ENCODE measurements at regions not wholly inside any gene's neighbourhood (a gene's known extent, or its start where the extent isn't known, plus 50 kb on each side); places are given as distances from the start of the nearest gene placed in this dataset.

DNA sequence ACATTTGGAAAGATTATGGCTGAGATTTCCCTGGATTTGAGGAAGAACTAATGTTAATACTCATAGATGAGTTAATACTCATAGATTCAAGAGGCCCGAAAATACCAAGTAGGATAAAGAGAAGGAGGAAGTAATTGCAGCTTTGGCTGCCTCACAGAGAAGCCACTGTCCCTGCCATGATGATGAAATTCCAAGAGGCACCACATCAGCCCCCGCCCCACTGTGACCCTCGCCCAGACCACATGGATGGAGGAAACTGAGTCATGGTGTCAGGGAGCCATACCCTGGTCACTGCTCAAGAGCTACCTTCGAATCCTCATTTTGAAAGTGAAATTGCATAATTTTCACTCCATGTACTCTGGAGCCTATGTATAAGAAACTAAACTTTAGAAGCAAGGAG is 57.6 kb upstream of the SLC22A11 start:
- DNase-seq = no peak
- Histone ChIP-seq H3K4me3 (no peak overlapping the region), H3K27me3 (no peaks in the 10 kb centered on the region), H3K27ac (no peak overlapping the region), H3K36me3 (no peaks in the 10 kb centered on the region), H3K4me1 (peaks cover 0 to 5% (median 0%) of the 10 kb centered on the region in 4 donors), H3K9me3 (no peaks in the 10 kb centered on the region)
- TF ChIP-seq, protein P1, sequence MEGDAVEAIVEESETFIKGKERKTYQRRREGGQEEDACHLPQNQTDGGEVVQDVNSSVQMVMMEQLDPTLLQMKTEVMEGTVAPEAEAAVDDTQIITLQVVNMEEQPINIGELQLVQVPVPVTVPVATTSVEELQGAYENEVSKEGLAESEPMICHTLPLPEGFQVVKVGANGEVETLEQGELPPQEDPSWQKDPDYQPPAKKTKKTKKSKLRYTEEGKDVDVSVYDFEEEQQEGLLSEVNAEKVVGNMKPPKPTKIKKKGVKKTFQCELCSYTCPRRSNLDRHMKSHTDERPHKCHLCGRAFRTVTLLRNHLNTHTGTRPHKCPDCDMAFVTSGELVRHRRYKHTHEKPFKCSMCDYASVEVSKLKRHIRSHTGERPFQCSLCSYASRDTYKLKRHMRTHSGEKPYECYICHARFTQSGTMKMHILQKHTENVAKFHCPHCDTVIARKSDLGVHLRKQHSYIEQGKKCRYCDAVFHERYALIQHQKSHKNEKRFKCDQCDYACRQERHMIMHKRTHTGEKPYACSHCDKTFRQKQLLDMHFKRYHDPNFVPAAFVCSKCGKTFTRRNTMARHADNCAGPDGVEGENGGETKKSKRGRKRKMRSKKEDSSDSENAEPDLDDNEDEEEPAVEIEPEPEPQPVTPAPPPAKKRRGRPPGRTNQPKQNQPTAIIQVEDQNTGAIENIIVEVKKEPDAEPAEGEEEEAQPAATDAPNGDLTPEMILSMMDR (IDR thresholded peaks at IDR 0.05) = no peak
- TF ChIP-seq POLR2A (IDR thresholded peaks at IDR 0.05) = no peak

DNA sequence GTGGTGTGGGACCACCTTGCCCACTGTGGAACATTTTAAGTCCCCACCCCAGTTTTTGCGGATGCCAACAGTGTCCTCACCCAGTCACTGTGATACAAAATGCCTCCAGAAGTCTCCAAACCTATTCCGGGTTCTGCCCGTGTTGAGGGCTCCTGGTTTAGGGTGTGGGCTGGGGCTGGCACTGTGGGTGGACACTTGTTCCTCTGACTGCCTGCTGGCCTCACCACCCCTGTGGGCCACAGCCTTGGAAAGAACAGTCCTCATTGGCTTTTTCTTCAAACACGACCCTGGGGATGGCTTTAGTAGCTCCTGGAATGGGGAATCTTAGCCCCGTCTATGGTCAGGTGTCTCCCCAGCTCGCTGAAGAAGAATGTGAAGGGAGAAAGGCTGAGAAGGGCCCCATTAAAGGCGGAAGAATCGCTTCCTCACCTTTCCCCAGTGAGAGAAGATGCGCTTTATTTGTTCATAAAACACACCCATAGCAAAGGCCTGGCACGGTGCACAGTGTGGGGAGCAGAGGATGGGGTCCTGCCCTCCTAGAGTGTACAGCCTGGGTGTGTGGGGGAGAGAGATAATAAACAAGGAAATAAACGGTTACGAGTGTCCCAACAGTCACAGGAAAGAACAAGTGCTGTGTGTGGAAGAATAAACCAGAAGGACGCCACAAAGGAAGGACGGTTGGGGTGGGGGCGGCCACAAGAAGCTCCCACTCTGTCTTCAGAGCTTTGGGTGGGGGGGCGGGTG is 56.3 kb upstream of the SLC22A11 start:
- Histone ChIP-seq H3K4me3 (no peak overlapping the region), H3K27me3 (no peaks in the 10 kb centered on the region), H3K27ac (no peak overlapping the region), H3K4me1 (peaks cover 0 to 5% (median 0%) of the 10 kb centered on the region in 4 donors), H3K9me3 (no peaks in the 10 kb centered on the region), H3K36me3 (no peaks in the 10 kb centered on the region)
- no peak for DNase-seq
- TF ChIP-seq POLR2A (IDR thresholded peaks at IDR 0.05) = no peak
- TF ChIP-seq, protein P1 (IDR thresholded peaks at IDR 0.05) = no peak

DNA sequence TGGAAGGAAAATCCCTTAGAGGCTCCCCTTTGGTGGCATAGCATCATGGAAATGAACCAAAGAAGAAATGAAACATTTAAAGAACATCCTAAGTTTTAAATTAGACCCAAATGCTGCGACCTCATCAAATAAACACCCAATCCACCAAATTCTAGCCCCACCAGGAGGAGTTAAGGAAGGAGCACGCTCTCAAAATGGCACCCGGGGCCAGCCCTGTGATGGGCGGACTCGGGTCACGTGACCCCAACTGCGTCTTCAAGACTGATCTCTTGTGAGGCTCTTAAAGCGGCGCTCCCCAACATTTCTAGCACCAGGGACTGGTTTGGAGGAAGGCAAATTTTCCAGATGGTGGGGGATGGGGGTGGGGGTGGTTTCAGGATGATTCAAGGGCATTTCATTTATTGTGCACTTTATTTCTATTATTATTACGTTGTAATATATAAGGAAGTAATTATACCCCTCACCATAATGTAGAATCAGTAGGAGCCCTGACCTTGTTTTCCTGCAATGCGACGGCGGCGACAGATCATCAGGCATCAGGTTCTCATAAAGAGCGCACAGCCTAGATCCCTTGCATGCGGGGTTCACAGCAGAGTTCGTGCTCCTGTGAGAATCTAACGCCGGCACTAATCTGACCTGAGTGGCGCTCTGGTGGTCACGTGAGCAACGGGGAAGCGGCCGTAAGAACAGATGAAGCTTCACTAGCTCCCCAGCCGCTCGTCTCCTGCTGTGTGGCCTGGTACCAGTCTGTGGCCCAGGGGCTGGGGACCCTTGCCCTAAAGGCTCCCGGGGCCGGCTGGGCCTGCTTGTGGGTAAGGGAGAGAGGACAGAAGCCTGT is 55.3 kb upstream of the SLC22A11 start:
- DNase-seq = no peak
- Histone ChIP-seq H3K4me1 (peaks cover 0 to 5% (median 0%) of the 10 kb centered on the region in 4 donors), H3K27me3 (no peaks in the 10 kb centered on the region), H3K4me3 (no peak overlapping the region), H3K27ac (no peak overlapping the region), H3K9me3 (no peaks in the 10 kb centered on the region), H3K36me3 (no peaks in the 10 kb centered on the region)
- TF ChIP-seq, protein P1 (IDR thresholded peaks at IDR 0.05) = no peak
- no peak for TF ChIP-seq POLR2A (IDR thresholded peaks at IDR 0.05)

DNA sequence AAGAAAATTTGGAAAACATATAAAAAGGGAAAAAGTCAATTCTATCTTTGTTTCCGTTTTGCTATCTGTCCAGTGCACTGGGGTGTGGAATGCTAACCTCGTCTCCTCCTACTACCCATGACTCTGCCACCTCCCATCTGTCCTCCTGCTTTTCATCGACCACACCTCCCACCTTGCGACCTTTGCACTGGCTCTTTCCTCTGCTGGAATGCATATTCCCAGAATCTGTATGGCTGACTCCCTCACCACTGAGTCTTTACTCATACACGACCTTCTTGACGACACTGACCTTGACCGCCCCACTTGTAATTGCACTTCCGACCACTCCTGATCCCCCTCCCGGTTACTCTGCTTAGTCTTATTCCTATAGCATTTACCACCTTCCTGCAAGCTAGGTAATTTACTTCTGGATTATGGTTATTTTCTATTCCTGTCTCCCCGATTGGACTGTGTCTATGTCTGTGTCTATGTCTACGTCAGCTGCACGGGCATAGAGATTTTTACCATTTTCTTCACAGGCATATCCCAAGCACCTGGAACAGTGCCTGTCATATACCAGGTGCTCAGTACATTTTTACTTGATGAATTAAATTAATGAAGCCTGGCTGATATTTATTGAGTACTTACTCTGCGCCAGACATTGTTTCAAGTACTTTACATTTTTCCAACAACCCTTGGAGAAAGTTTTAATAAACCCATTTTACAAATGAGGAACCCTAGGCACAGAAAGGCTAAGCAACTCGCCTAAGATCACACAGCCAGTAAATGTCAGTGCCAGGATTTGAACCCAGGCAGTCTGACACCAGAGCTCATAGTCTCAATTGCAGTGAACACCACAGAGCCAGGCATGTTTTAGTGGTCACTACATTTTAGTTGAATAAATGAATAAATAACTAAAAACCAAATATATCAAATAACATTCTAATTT is 54.0 kb upstream of the SLC22A11 start:
- peaks cover 0 to 5% (median 0%) of the 10 kb centered on the region in 4 donors for H3K4me1 ChIP-seq
- no peak overlapping the region for H3K4me3 ChIP-seq
- DNase-seq = peak in 2 of 3 donors; percentile 66 to 68
- H3K27ac ChIP-seq = no peak overlapping the region
- H3K9me3 ChIP-seq = no peaks in the 10 kb centered on the region
- no peak for TF ChIP-seq POLR2A (IDR thresholded peaks at IDR 0.05)
- TF ChIP-seq, protein P1 (IDR thresholded peaks at IDR 0.05) = no peak
- no peaks in the 10 kb centered on the region for H3K27me3 ChIP-seq
- H3K36me3 ChIP-seq = no peaks in the 10 kb centered on the region

DNA sequence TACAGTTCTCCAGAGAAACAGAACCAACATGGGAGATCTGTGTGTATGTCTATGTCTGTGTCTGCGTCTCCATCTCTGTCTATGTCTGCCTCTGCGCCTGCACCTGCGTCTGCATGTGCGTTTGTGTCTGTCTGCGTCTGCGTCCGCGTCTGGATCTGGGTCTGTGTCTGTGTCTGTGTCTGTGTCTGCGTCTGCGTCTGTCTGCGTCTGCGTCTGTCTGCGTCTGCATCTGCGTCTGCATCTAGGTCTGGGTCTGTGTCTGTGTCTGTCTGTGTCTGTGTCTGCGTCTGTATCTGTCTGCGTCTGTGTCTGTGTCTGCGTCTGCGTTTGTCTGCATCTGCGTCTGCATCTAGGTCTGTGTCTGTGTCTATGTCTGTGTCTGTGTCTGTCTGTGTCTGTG is 53.1 kb upstream of the SLC22A11 start:
- Histone ChIP-seq H3K27me3 (no peaks in the 10 kb centered on the region), H3K4me3 (no peak overlapping the region), H3K9me3 (no peaks in the 10 kb centered on the region), H3K4me1 (peaks cover 0 to 5% (median 0%) of the 10 kb centered on the region in 4 donors), H3K27ac (no peak overlapping the region), H3K36me3 (no peaks in the 10 kb centered on the region)
- DNase-seq = no peak
- no peak for TF ChIP-seq POLR2A (IDR thresholded peaks at IDR 0.05)
- TF ChIP-seq, protein P1 (IDR thresholded peaks at IDR 0.05) = no peak
